Kidney (tissue), 13 donors: ENCODE measurements at regions not wholly inside any gene's neighbourhood (a gene's known extent, or its start where the extent isn't known, plus 50 kb on each side); places are given as distances from the start of the nearest gene placed in this dataset.
A peak's percentile ranks its signal among the peaks of the same experiment; 100 is the strongest.
"Not testable (repeated sequence)": the region's sequence is repeated elsewhere in the genome, so short reads cannot be mapped to it uniquely, and the experiment has no call there.

Experiments
- DNase-seq, 5 donors: peaks; one replicate each; pipeline ENCODE4 v3.0.0-alpha.2; 2013 to 2020
- FAIRE-seq: peaks from 2 replicates; lab custom pipeline; 2012; peaks lifted over from hg19 to GRCh38; lab: Jason Lieb, UNC
- H3K27ac ChIP-seq, 2 donors: one replicate each; pipeline ENCODE4 v1.7.0; 2013; ENCODE audit warnings: low read depth in 2 of 2, low read length in 2 of 2, inconsistent platforms in 1 of 2
- H3K27me3 ChIP-seq: one replicate; pipeline ENCODE4 v1.7.1; 2013; ENCODE audit warnings: low read length, inconsistent platforms; ENCODE audit not compliant: control insufficient read depth, insufficient read depth
- H3K36me3 ChIP-seq, 3 donors: one replicate each; pipeline versions ENCODE4 v1.7.0 to v1.7.1; 2013; ENCODE audit warnings: low read length in 3 of 3, control low read depth in 1 of 3, inconsistent platforms in 1 of 3; ENCODE audit not compliant: insufficient read depth in 3 of 3, control insufficient read depth in 2 of 3
- H3K4me1 ChIP-seq, 3 donors: one replicate each; pipeline versions ENCODE4 v1.7.0 to v1.7.1; 2013; ENCODE audit warnings: low read length in 3 of 3, inconsistent platforms in 1 of 3, low read depth in 1 of 3; ENCODE audit not compliant: control insufficient read depth in 2 of 3, insufficient read depth in 2 of 3
- H3K4me3 ChIP-seq, 3 donors: one replicate each; pipeline versions ENCODE4 v1.7.0 to v1.8.1; 2013; ENCODE audit warnings: low read length in 3 of 3, control low read depth in 1 of 3, inconsistent platforms in 1 of 3
- H3K9ac ChIP-seq, 3 donors: one replicate each; pipeline versions ENCODE4 v1.7.0 to v1.7.1; 2013; ENCODE audit warnings: low read length in 3 of 3, control low read depth in 1 of 3, inconsistent platforms in 1 of 3
- H3K9me3 ChIP-seq, 3 donors: one replicate each; pipeline versions ENCODE4 v1.7.0 to v1.7.1; 2013; ENCODE audit warnings: low read length in 3 of 3, control low read depth in 1 of 3, inconsistent platforms in 1 of 3; ENCODE audit not compliant: control insufficient read depth in 2 of 3, insufficient read depth in 1 of 3
- CTCF ChIP-seq: IDR thresholded peaks from 3 replicates; pipeline ENCODE4 v1.5.1; 2012; ENCODE audit warnings: mild to moderate bottlenecking, moderate library complexity, borderline replicate concordance; ENCODE audit not compliant: insufficient read depth; ENCODE audit errors: extremely low read depth
- intact Hi-C: fragments of 100-400 bp; cut with DNase I; formaldehyde crosslinking; loops from one replicate; pipeline ENCODE4 v1.11.1; 2022
- donor health status: control.
- donor health status: control.
- donor health status: control.
- donor health status: control.
- donor health status: control.
- donor health status: DM: yes; HTN: yes; CAD: no.
- donor health status: Normal renal cell carcinoma (clear cell type).

GRCh38 chr9:42275141-42275540 lies 91.7 kb downstream of the SPATA31A6 start:
- H3K27ac ChIP-seq: no peak overlapping the region
- intact Hi-C loops: no loop called here
- H3K27me3 ChIP-seq: no peaks in the 10 kb centered on the region
- no peak overlapping the region for H3K9ac ChIP-seq
- DNase-seq: no peak
- no peaks in the 10 kb centered on the region for H3K36me3 ChIP-seq
- TF ChIP-seq CTCF: no peak
- H3K4me1 ChIP-seq: no peaks in the 10 kb centered on the region
- no peaks in the 10 kb centered on the region for H3K9me3 ChIP-seq
- H3K4me3 ChIP-seq: no peak overlapping the region
- no peak for FAIRE-seq

GRCh38 chr9:42282531-42283178 lies 99.2 kb downstream of the SPATA31A6 start:
- H3K9me3 ChIP-seq, H3K4me3 ChIP-seq, H3K27ac ChIP-seq, H3K4me1 ChIP-seq, H3K27me3 ChIP-seq, intact Hi-C loops, H3K9ac ChIP-seq, H3K36me3 ChIP-seq, FAIRE-seq: not testable (repeated sequence)
- DNase-seq: peak in 2 of 5 donors; percentile 6 to 53

- not testable (repeated sequence) for H3K27ac ChIP-seq, FAIRE-seq
Observed at GRCh38 chr9:42283179-42283543, 99.7 kb downstream of the SPATA31A6 start.

GRCh38 chr9:42286145-42286845 lies 102.8 kb downstream of the SPATA31A6 start:
- H3K27ac ChIP-seq, H3K27me3 ChIP-seq, H3K9me3 ChIP-seq, H3K4me1 ChIP-seq, H3K36me3 ChIP-seq, intact Hi-C loops, H3K9ac ChIP-seq, H3K4me3 ChIP-seq, DNase-seq, FAIRE-seq: not testable (repeated sequence)

More at GRCh38 chr9:42283179-42283543, 99.7 kb downstream of the SPATA31A6 start:
- H3K9me3 ChIP-seq, H3K36me3 ChIP-seq, H3K9ac ChIP-seq, intact Hi-C loops, H3K27me3 ChIP-seq, DNase-seq, H3K4me1 ChIP-seq, H3K4me3 ChIP-seq: not testable (repeated sequence)

- H3K4me3 ChIP-seq, H3K27me3 ChIP-seq, H3K9ac ChIP-seq, H3K27ac ChIP-seq, H3K36me3 ChIP-seq, intact Hi-C loops, H3K4me1 ChIP-seq, FAIRE-seq, H3K9me3 ChIP-seq: not testable (repeated sequence)
- DNase-seq: peak in 1 of 5 donors; percentile 67
Observed at GRCh38 chr9:42288002-42288864, 104.8 kb downstream of the SPATA31A6 start.

GRCh38 chr9:42288865-42289229 lies 105.4 kb downstream of the SPATA31A6 start:
- intact Hi-C loops, FAIRE-seq: not testable (repeated sequence)

GRCh38 chr9:42300124-42300523 lies 116.7 kb downstream of the SPATA31A6 start:
- H3K4me3 ChIP-seq, FAIRE-seq, H3K27ac ChIP-seq, H3K36me3 ChIP-seq, intact Hi-C loops, H3K9ac ChIP-seq, H3K27me3 ChIP-seq, DNase-seq, H3K9me3 ChIP-seq, H3K4me1 ChIP-seq: not testable (repeated sequence)

More at GRCh38 chr9:42288865-42289229, 105.4 kb downstream of the SPATA31A6 start:
- DNase-seq, H3K27me3 ChIP-seq, H3K4me3 ChIP-seq, H3K9me3 ChIP-seq, H3K36me3 ChIP-seq, H3K27ac ChIP-seq, H3K4me1 ChIP-seq, H3K9ac ChIP-seq: not testable (repeated sequence)
